ENCODE measurements at regions not wholly inside any gene's neighbourhood (a gene's known extent, or its start where the extent isn't known, plus 50 kb on each side); places are given as distances from the start of the nearest gene placed in this dataset.

Small RNAs in the stretch of these regions (microRNA-seq; reads per million reads assigned to microRNA genes)
- 0 reads per million in 2 donors for gene MIR3683

Measured in left cardiac atrium (tissue), 2 donors.